Osteoblast (primary cell): ENCODE measurements at regions not wholly inside any gene's neighbourhood (a gene's known extent, or its start where the extent isn't known, plus 50 kb on each side); places are given as distances from the start of the nearest gene placed in this dataset.

Experiments used
- DNase-seq: peaks from one replicate; pipeline ENCODE4 v3.0.0; 2011; ENCODE audit warnings: low spot score, mixed read lengths; ENCODE audit not compliant: insufficient read length; ENCODE audit errors: missing footprints
- H2AFZ ChIP-seq: 2 replicates; pipeline ENCODE4 v1.6.0; 2011; ENCODE audit warnings: mild to moderate bottlenecking, low read length
- H3K27ac ChIP-seq: 2 replicates; pipeline ENCODE4 v1.5.1; 2011; ENCODE audit warnings: mild to moderate bottlenecking, low read depth, low read length, moderate library complexity
- H3K27me3 ChIP-seq: 2 replicates; pipeline ENCODE4 v1.6.0; 2012; ENCODE audit warnings: mild to moderate bottlenecking, control low read depth, inconsistent platforms, low read length, moderate library complexity; ENCODE audit not compliant: insufficient read depth
- H3K36me3 ChIP-seq: 2 replicates; pipeline ENCODE4 v1.5.1; 2011; ENCODE audit warnings: mild to moderate bottlenecking, low read length, control low read depth, moderate library complexity; ENCODE audit not compliant: insufficient read depth
- H3K4me1 ChIP-seq: 2 replicates; pipeline ENCODE4 v1.5.1; 2011; ENCODE audit warnings: mild to moderate bottlenecking, low read length, control low read depth, moderate library complexity; ENCODE audit not compliant: insufficient read depth
- H3K4me2 ChIP-seq: 2 replicates; pipeline ENCODE4 v1.6.0; 2011; ENCODE audit warnings: mild to moderate bottlenecking, low read length; ENCODE audit not compliant: insufficient read depth
- H3K4me3 ChIP-seq: fragments of 200-600 bp; sonication (generic); 3 replicates; pipeline ENCODE4 v1.5.1; 2012; ENCODE audit warnings: mild to moderate bottlenecking, low read length, inconsistent platforms; ENCODE audit not compliant: insufficient read depth
- H3K79me2 ChIP-seq: 2 replicates; pipeline ENCODE4 v1.6.0; 2012; ENCODE audit warnings: mild to moderate bottlenecking, low read length, control low read depth, inconsistent platforms; ENCODE audit not compliant: insufficient read depth
- H3K9me3 ChIP-seq: 2 replicates; pipeline ENCODE4 v1.5.1; 2011; ENCODE audit warnings: low read depth, low read length, control low read depth
- H4K20me1 ChIP-seq: 2 replicates; pipeline ENCODE4 v1.6.0; 2012; ENCODE audit warnings: mild to moderate bottlenecking, low read length, control low read depth; ENCODE audit not compliant: insufficient read depth
- CTCF ChIP-seq: IDR thresholded peaks from 2 replicates; pipeline ENCODE4 v1.5.1; 2011; ENCODE audit warnings: mild to moderate bottlenecking, low read depth, low read length, moderate library complexity; ENCODE audit errors: extremely low read depth

GRCh38 chr6:82767447-82767846, 298.2 kb downstream of the UBE3D start:
- no peaks in the 10 kb centered on the region for H3K4me1 ChIP-seq
- H3K27ac ChIP-seq: no peak overlapping the region

GRCh38 chr6:82772851-82773717, 292.6 kb downstream of the UBE3D start:
- H3K4me3 ChIP-seq: no peak overlapping the region
- DNase-seq: no peak

More at GRCh38 chr6:82767447-82767846, 298.2 kb downstream of the UBE3D start:
- Histone ChIP-seq H3K27me3 (no peaks in the 10 kb centered on the region), H2AFZ (no peak overlapping the region), H3K9me3 (no peaks in the 10 kb centered on the region), H3K4me2 (no peak overlapping the region), H4K20me1 (no peaks in the 10 kb centered on the region), H3K36me3 (no peaks in the 10 kb centered on the region), H3K4me3 (no peak overlapping the region), H3K79me2 (no peaks in the 10 kb centered on the region)
- TF ChIP-seq CTCF: no peak
- no peak for DNase-seq

GRCh38 chr6:82775361-82775760, 290.3 kb downstream of the UBE3D start:
- H2AFZ ChIP-seq: peak overlapping the region; percentile 26
- DNase-seq: no peak

More at GRCh38 chr6:82772851-82773717, 292.6 kb downstream of the UBE3D start:
- no peak for TF ChIP-seq CTCF
- Histone ChIP-seq H2AFZ (no peak overlapping the region), H3K9me3 (no peaks in the 10 kb centered on the region), H3K36me3 (no peaks in the 10 kb centered on the region), H3K4me1 (peaks cover 7% of the 10 kb centered on the region), H3K79me2 (no peaks in the 10 kb centered on the region), H3K27me3 (no peaks in the 10 kb centered on the region), H4K20me1 (no peaks in the 10 kb centered on the region), H3K4me2 (no peak overlapping the region), H3K27ac (no peak overlapping the region)

More at GRCh38 chr6:82775361-82775760, 290.3 kb downstream of the UBE3D start:
- H3K36me3 ChIP-seq: no peaks in the 10 kb centered on the region
- H3K79me2 ChIP-seq: no peaks in the 10 kb centered on the region
- peak overlapping the region; percentile 29 for H3K4me2 ChIP-seq
- H3K9me3 ChIP-seq: no peaks in the 10 kb centered on the region
- no peak for TF ChIP-seq CTCF
- no peak overlapping the region for H3K27ac ChIP-seq
- H4K20me1 ChIP-seq: no peaks in the 10 kb centered on the region
- H3K27me3 ChIP-seq: no peaks in the 10 kb centered on the region
- peaks cover 7% of the 10 kb centered on the region for H3K4me1 ChIP-seq
- no peak overlapping the region for H3K4me3 ChIP-seq
